Astrocyte of the spinal cord (primary cell): ENCODE measurements at regions not wholly inside any gene's neighbourhood (a gene's known extent, or its start where the extent isn't known, plus 50 kb on each side); places are given as distances from the start of the nearest gene placed in this dataset.

Experiments used
- DNase-seq: peaks from one replicate; pipeline ENCODE4 v3.0.0; 2011; ENCODE audit warnings: low read depth, low spot score
- H3K4me3 ChIP-seq: 2 replicates; pipeline ENCODE4 v1.5.1; 2011; ENCODE audit warnings: low read depth, mild to moderate bottlenecking, low read length, moderate library complexity
- in situ Hi-C: cut with HindIII; loops from 2 replicates; pipeline ENCODE4 v1.10.0; 2017; ENCODE audit warnings: low sequenced_read_pairs
- TF ChIP-seq, protein P1 (sequence below): IDR thresholded peaks from 2 replicates; pipeline ENCODE4 v1.5.1; 2012; ENCODE audit warnings: low read depth, mild to moderate bottlenecking, low read length, inconsistent platforms

DNA sequence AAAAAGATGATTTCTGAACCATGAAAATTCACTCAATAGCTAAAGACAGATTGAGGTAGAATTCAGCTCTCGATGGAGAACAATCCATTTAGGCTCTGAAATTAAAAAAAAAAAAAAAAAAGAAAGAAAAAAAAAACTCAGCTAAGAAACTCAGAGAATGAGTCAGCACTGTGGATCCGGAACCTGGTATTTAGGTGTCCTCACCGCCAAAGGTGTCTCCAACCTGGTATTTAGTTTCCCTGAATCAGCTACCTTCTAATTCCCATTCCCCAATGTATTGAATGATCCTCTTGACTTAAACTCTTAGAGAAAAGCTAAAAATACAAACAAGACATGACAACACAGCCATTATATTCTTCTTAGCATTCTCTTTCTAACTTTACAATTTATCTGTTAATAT, 150.3 kb upstream of the RASGEF1B start:
- TF ChIP-seq, protein P1, sequence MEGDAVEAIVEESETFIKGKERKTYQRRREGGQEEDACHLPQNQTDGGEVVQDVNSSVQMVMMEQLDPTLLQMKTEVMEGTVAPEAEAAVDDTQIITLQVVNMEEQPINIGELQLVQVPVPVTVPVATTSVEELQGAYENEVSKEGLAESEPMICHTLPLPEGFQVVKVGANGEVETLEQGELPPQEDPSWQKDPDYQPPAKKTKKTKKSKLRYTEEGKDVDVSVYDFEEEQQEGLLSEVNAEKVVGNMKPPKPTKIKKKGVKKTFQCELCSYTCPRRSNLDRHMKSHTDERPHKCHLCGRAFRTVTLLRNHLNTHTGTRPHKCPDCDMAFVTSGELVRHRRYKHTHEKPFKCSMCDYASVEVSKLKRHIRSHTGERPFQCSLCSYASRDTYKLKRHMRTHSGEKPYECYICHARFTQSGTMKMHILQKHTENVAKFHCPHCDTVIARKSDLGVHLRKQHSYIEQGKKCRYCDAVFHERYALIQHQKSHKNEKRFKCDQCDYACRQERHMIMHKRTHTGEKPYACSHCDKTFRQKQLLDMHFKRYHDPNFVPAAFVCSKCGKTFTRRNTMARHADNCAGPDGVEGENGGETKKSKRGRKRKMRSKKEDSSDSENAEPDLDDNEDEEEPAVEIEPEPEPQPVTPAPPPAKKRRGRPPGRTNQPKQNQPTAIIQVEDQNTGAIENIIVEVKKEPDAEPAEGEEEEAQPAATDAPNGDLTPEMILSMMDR = no peak
- in situ Hi-C loops = no loop called here

DNA sequence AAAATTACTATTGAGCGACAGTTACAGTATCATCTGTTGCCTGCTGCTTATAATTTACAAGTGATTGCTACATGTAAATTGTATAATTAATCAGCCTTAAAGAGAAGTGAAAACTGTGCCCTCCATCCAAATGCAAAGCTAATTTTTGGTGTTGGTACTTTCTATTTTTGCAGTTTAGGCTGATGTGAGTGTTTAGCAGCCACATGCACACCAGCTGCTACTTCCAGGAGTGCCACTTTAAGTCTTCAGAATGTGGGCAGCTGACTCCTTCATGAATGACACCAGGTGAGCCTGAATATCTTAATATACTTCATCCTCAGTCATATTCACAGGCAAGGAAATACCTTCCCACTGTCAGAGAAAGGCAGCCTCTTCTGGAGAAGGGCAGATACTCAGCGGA, 149.8 kb upstream of the RASGEF1B start:
- in situ Hi-C loops = no loop called here
- TF ChIP-seq, protein P1 = no peak

More for the DNA sequence above, 150.3 kb upstream of the RASGEF1B start:
- H3K4me3 ChIP-seq = no peak overlapping the region
- DNase-seq = no peak

DNA sequence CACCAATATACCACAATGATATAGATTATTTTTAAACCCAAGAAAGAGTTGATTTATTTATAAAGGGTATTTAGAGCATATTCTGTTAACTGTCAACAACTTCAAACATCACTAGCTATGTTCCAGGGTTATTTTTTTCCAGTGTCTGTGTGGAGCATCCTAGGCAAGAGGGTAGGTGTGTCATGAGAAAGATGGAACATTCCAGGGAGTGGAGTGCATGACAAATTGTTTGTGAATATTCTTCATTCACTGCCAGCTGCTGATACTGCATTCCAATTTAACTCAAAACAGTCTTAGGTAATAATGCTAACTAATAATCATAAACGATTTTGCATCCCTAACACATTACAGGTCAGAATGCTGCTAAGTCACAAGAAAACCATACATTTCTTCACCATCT, 148.7 kb upstream of the RASGEF1B start:
- in situ Hi-C loops = no loop called here
- no peak overlapping the region for H3K4me3 ChIP-seq
- TF ChIP-seq, protein P1 = no peak
- DNase-seq = no peak

More for the DNA sequence above, 149.8 kb upstream of the RASGEF1B start:
- H3K4me3 ChIP-seq = no peak overlapping the region
- DNase-seq = no peak

DNA sequence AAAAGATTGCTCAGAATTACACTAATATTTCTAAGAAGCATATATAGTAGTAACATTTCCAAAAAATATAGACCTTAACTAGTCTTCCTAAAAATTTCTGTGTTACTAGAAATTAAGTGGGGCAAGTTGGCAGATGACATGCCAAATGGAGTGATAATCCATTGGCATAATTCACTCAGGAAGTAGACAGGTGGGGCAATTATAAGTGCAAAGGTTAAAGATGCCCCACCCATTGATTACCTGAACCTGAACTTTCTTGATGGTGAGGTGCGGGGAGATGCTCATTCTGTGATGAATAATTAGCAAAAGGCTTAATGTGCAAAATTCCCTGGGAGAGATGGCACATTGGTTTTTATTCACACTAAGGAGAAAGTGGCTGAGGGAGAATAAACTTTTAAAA, 145.8 kb upstream of the RASGEF1B start:
- DNase-seq = no peak
- in situ Hi-C loops = no loop called here
- TF ChIP-seq, protein P1 = no peak
- no peak overlapping the region for H3K4me3 ChIP-seq

DNA sequence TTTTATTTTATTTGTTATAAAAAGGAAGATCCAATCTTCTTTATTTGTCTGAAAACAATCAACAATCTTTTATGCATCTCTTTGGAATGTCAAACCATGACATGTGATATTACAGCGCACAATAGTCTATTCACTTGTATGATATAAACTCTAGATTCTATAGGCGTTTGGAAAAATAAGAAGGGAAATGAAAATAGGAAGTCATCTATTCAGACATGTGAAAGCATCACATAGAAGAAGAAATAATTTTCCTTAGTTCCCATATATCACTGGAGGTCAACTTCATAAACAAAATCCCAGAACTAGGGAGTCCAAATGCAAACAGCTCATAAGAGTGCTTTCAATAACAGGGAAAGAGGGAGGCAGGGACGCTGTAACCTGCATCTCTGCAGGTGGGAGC, 139.5 kb upstream of the RASGEF1B start:
- in situ Hi-C loops = no loop called here
- TF ChIP-seq, protein P1 = no peak
- DNase-seq = no peak
- H3K4me3 ChIP-seq = no peak overlapping the region

DNA sequence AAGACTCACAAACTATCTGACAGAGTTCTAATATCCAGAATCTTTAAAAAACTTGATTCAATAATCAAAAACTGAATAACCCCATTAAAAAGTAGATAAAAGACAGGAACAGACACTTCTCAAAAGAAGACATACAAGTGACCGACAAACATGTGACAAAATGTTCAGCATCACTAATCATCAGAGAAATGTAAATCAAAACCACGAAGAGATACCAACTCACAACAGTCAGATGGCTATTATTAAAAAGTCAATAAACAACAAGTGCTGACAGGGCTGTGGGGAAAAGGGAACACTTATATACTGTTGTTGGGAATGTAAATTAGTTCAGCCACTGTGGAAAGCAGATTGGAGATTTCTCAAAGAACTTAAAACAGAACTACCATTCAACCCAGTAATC, 138.1 kb upstream of the RASGEF1B start:
- H3K4me3 ChIP-seq = no peak overlapping the region
- no peak for DNase-seq
- in situ Hi-C loops = no loop called here
- TF ChIP-seq, protein P1 = no peak

DNA sequence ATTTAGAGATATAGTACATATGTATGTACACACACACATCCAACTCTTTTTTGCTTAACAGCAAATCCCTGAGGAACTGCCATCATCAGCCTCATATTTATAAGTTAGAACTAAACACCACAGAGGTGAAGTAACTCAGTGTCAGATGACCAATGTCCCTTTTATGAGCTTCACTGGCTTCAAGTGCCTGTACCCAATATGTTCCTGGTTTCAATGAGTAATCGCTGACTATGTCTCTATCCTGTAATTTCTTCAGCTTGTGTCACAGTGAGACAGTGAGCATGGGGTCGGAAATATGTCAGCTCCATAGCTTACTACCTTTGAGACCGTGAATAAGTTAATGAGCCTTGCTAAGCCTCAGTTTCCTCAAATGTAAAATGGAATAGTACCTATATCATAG, 136.2 kb upstream of the RASGEF1B start:
- in situ Hi-C loops = no loop called here
- no peak for DNase-seq
- H3K4me3 ChIP-seq = no peak overlapping the region
- TF ChIP-seq, protein P1 = no peak
